Left hindlimb (tissue), 1 donor: ENCODE measurements at regions not wholly inside any gene's neighbourhood (a gene's known extent, or its start where the extent isn't known, plus 50 kb on each side); places are given as distances from the start of the nearest gene placed in this dataset.
A peak's percentile ranks its signal among the peaks of the same experiment; 100 is the strongest.

ENCODE experiments used
- DNase-seq: peaks from one replicate; pipeline ENCODE4 v3.0.0-alpha.2; 2018

DNA sequence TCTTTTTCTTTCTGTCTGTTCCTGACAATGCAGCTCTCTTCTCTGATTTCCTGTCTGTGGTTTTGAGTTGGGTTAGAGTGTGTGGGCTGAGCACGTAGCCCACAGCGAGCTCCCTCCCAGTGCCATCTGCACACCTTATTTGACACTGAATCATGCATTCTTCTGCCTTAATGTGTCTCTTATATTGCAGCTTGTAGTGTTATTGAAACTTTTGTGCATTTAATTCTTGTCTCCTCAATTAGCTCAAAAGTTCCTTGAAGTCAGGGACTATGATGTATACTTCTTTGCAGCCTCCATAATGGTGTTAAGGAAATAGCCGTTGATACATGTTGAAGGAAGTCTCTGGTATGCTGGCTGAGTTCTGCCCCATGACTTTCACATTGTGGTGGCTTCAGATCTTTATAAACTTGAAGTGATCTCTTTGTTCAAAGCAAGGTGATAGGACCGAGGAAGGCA is 576.2 kb upstream of the CLINT1 start:
- no peak for DNase-seq

DNA sequence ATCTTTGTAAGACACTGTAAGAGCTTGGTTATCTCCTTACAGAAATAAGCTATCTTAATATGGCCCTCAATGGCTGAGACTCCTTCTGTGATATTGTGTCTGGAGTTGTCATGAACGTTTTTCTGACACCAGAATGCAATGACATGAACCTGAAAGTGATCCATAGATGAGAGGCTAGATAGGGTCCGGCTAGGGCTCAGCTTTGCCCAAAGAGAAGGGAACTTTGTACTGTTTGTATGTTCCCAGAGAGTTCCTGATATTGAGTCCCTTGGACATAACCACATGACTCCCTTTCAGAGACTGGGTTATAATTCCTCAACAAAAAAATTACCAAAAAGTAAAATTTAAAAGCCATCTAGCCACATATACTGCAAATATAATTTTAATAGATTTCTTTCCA is 575.8 kb upstream of the CLINT1 start:
- DNase-seq: no peak

DNA sequence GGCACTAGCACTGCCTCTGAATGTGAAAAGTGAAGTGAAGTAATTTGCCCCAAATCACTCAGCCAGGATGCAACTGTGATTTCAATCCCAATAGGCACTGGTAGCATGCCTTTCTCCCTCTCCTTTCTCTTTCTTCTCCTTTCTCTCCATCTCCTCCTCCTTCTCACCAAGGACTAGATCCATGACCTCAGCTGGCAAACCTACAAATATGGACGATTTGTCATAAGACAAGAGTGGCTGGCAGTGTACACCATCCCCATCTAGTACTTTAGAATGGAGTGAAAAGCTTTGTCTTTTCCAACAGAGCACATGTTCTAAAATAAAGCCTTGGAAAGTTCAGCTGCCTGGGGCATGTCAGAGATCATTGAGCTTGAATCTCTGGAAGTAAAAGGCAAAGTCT is 574.7 kb upstream of the CLINT1 start:
- DNase-seq: no peak

- DNase-seq: peak; percentile 41
Measured at GRCh38 chr5:158431369-158432029, 572.6 kb upstream of the CLINT1 start.

- no peak for DNase-seq
Measured at GRCh38 chr5:158430798-158431167, 571.8 kb upstream of the CLINT1 start.

GRCh38 chr5:158430166-158430797 is 571.3 kb upstream of the CLINT1 start:
- DNase-seq: no peak

DNA sequence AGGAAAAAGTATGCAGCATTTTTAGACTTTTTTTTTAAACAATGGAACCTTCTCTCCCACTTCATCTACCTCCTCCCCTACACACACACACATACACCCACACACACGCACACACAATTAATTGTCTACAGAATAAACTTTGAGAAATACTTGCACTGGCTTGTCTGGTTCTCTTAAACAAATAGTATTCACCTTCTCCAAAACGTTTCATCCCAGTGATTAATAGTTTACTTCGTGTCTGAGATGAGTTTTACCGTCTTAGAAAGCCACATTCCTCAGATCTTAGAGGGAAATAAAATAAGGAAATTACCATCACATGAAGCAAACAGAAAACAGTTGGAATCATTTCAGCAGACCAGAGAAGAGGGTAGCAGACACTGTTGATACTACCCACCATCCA is 570.6 kb upstream of the CLINT1 start:
- DNase-seq: no peak

DNA sequence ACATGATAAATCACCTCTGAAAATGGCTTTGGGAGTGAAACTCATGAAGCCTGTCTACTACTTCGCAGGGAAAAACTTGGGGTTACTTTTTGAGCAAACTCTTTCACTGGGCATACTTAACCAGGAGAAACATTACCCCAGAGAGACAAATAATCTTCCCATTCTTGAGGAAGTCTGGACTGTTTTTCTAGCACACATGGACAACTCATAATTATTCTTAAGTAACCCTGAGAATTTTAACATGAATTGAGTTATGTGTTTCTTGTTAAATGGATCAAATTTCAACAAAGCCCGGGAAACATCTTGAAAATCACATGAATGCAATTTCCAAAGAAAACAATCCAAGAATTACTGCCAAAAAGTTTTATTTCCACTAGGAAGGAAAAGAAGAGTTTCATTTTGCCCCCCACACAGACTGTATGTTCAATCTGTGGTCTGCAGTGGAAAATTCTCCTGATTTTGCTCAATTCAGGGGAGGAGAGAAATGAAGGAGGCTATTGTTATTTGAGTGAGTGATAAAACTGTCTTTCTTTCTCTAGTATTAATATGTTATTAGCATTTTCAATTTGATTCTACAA is 564.8 kb upstream of the CLINT1 start:
- no peak for DNase-seq

DNA sequence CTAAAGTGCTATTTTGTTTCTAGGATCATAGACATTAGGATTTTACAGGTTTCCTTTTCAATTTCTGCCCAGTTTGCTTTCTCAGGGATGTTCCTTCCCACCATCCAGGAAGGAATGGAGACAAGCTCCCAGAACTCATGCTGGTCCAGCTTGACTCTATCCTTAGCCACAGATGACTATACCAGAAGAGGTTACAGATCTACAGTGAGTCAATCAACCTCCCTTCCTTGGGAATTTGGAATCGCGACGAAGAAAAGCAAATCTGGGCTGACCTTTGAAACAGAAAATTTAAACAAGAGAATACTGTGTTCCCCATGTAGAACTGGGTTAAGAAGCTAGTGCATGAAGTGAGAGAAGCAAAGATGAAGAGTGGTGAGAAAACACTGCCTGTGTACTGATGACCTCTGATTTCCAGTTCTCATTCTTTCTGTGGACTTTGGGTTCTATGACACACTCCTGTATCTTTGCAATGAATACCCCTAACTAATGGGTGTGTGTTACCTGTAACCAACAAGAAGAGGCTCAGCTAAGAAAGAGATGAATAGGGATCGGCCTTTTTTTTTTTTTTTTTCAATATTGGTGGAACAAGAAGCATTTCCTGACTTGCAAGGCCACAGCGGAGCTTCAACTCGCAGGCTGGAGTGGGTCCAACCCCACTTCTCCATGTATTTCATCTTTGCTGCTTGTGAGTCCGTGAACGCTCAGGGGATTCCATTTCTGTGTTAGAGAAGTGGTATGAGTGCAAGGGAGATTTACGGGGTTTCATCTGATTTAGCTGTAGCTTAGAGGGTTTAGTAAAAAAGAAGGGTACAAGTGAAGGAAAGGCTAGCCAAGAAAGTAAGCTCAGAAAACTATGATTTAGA is 563.9 kb upstream of the CLINT1 start:
- peak; percentile 67 for DNase-seq

- no peak for DNase-seq
Measured at GRCh38 chr5:158421319-158421718, 562.4 kb upstream of the CLINT1 start.

GRCh38 chr5:158419186-158419585 is 560.2 kb upstream of the CLINT1 start:
- DNase-seq: no peak

DNA sequence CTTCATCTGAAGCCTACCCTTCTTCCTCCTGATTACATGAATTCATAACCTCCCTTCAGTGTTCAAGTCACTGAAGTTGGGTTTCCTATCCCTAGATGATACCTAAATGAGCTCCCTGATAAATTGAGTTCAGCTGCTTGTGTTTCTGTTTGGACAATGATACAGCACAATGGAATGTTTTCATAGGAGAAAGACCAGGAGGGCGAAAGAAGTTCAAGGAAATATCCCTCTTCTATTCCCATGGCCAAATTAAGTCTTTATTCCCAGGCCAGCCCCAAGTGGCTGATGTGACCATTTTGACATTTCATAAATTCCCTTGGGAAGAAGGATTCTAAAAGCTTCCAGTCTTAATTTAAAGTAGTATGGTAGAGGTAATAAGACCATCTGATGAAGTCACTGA is 555.8 kb upstream of the CLINT1 start:
- DNase-seq: no peak

- DNase-seq: no peak
Measured at GRCh38 chr5:158414333-158414762, 555.4 kb upstream of the CLINT1 start.

GRCh38 chr5:158413122-158413680 is 554.3 kb upstream of the CLINT1 start:
- no peak for DNase-seq

GRCh38 chr5:158410976-158411375 is 552.0 kb upstream of the CLINT1 start:
- DNase-seq: no peak

- no peak for DNase-seq
Measured at GRCh38 chr5:158409507-158409906, 550.6 kb upstream of the CLINT1 start.

GRCh38 chr5:158407824-158408195 is 548.9 kb upstream of the CLINT1 start:
- no peak for DNase-seq

DNA sequence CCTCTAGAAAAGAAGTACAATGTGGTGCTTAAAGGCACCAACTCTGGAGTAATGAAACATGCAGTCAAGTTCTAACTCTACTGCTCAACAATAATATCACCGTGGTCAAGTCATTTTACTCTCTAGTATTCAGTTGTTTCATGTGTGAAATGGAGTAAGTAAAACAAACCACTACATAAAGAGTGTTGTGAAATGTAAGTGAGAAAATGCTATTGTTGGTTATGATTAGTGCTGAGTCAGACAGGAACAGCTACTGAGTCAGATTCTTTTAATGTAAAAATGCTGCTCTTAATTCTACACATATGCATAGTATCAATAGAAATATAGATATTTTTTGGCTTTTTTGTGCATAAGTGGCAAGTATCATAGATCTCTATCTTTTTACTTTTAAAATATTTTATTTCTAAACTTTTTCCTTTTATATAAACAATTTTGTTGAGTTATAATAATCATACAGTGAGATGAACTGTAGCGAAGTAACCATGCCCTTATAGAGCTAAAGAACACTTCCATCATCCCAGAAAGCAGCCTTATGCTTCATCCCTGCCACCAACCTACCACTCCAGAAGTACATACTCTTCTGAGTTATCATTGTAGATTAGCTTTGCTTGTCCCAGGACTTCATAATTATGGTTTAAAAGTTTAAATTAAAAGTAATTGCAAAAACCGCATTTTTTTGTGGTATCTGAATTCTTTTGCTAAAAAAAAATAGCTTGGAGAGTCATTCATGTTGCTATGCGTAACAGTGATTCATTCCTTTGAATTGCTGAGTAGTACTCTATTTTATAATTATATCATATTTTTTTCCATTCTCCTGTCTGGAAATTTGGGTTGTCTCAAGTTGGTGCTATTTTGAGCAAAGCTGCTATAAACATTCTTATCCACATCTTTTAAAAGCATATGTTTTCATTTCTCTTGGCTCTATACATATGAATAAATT is 548.2 kb upstream of the CLINT1 start:
- DNase-seq: no peak

DNA sequence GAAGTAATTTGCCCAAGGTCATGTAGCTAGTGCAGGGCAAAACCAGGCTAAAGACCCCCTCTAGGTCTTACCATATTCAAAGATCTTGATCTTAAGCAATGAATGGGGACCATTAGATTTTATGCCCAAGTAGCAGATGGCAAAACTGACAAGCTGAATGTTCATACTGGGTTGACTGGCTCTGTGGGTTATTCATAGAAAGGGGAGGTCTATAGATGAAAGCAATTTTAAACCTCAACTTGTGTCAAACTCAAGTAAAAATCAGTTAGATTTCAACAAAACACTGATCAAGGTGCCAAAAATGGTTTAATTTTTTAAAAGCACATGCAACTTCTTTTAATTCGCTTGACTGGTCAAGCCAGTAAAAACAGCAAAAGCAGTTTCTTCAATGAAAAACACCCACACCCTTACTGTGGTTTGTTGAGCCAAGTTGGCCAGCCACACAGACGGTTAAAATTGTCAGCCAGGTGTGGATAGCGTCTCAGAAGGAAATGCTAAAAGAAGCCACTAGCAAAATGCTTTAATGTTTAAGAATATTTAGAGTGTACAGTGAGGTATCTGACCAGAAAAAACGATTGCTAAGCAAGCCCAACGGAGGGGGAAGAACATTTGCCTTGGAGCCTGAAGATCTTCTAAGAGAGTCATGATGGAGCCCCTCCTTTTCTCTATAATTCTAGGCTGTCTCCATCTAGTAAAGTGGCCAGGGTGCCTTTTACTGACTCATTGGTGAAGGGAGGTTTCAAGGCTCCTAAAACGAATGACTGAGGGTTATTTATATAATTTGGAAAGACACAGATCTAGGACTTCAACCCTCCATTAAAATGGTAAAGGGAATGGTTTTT is 539.6 kb upstream of the CLINT1 start:
- DNase-seq: no peak

- DNase-seq: no peak
Measured at GRCh38 chr5:158397278-158397677, 538.3 kb upstream of the CLINT1 start.

- no peak for DNase-seq
Measured at GRCh38 chr5:158394102-158394501, 535.2 kb upstream of the CLINT1 start.
